GM19438 (cell line): ENCODE measurements at regions not wholly inside any gene's neighbourhood (a gene's known extent, or its start where the extent isn't known, plus 50 kb on each side); places are given as distances from the start of the nearest gene placed in this dataset.

ENCODE experiments used
- ATAC-seq: cut with Tn5 transposase; IDR thresholded peaks from one replicate; pipeline ENCODE4 v1.9.1; 2021; ENCODE audit warnings: low read depth; ENCODE audit not compliant: unreplicated experiment

DNA sequence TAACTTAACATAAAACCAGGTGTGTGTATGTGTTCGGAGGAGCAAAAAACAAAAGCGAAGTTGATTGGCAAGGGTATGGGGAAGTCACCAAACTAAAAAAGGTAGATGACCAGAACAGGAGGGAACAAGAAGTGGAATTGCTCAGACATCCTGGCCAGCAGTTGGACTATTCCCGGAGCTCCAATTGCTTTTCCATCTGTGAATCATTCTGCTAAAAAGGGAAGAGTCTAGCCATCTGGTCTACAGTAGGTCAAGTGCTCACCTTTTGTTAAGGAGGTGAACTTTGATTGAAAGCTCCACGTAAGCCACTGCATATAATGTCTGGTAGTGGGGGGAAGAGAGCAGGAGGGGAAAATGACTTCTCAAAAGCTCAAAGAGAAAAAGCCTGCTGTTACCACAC lies 50.0 kb upstream of the BET1 start:
- ATAC-seq, result no peak

DNA sequence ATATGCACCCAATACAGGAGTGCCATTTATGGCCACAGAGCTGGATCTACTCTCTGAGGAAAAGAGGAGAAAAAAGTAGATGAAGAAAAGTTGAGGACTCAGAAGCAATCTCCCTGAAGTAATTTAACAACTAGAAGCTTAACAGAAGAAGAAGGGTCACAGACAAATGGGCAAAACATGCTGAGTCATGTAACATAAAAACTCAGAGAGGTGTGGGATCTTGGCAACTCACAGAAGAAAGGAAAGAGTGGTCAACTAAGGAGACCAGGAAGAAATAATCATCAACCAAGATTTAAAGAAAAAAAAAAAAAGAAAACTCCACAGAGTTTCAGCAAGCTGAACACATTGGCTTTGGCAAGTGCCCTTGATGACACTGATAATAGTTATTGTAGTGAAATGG lies 51.8 kb upstream of the BET1 start:
- ATAC-seq, result no peak

DNA sequence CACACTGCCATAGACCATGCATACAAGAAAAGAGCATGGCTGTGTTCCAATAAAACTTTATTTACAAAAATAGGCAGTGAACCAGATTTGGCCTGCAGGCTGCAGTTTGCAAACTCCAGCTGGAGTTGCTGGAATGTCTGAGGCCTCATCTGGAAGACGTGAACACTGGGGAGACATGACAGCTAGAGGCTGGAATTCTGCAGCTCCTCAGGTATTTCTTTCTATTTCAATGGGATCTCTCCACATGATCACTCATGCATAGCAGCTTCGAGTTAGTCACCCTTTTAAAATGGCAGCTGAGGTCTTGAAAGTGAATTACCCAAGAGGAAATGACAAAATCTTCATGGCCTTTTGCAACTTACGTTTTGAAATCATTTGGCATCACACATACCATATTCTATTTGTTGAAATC lies 52.6 kb upstream of the BET1 start:
- no peak for ATAC-seq

DNA sequence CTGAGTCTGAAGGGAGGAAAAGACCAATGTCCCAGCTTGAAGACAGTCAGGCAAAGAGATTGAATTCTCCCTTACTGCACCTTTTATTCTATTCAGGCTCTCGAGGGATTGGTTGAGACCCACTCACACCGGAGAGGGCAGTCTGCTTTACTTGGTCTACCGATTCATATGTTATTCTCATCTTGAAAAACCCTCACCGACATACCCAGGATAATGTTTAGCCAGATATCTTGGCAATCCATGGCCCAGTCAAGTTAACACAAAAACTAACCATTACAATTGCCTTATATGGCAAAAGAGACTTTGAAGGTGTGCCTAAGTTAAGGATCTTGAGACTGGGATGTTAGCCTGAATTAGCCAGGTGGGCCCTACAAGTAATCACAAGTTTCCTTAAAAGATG lies 53.8 kb upstream of the BET1 start:
- ATAC-seq, result no peak

DNA sequence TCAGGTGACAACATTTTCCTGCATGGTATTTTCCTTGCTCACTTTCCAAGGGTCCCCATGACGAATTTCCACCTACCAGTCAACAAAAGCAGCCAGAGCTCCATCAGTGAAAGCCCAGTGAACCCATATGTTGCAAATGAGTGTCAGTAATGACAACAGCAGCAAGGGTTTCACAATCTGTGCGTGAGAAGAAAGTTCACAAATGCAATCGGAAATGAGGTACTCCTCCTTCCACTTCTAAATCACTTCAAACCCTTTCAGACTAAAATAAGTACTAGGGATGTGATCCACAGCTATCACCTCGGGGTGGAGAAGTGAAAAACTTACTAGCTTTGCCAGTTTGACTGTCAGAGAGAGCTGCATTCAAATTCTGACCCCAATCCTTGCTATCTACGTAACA lies 55.6 kb upstream of the BET1 start:
- ATAC-seq, result peak; percentile 73

DNA sequence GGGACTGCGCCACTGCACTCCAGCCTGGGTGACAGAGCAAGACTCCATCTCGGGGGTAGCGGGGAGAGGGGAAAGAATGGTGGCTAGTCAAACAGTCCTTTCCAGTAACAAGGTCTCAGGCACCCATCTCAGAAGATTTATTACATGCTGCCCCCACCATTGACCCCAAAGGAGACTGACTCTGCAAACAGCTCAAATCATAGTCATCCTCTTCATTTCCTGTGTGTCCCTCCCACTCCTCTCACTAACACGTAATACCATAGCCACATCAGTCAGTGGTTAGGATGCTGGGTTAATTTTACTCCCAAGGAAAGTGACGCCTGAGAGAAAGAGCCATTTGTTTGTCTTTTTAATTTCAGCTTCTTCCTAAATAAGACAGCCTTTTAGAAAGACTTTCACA lies 56.6 kb upstream of the BET1 start:
- no peak for ATAC-seq

DNA sequence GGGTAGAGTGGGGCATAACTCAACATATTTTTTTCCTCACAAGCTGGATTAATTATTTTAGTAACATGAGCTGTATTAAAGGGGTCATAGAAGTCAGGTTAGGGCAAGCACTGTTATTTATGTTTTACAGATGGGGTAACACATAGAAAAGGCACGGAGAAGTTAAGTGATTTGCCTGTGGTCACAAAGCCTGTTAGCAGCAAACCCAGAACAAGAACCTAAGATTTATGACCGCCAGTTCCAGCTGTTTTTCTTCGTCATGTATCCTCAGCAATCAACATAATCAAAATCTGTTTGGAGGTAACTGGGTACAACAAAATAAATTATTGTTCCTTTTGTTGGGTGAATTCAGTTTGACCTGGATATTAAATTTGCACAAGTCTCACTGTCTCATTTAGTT lies 57.2 kb upstream of the BET1 start:
- ATAC-seq, result no peak

DNA sequence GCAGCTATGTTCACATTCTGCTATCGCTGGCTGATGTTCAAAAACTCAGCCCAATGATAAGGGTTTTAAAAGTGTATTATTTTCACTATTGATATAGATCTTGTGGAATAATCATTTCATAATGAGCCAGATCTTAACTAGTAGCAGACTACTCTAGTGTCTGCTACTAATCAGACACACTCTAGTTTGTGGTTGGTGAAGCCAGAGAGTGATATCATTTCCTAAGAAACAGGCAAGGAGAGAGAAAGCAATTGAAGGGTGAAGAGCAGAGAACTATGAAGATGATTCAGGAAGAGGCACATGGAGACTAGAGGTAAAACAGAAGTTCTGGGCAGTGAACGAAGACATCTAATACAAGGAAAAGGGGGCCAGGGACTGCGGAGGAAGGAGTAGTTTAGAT lies 58.2 kb upstream of the BET1 start:
- no peak for ATAC-seq

DNA sequence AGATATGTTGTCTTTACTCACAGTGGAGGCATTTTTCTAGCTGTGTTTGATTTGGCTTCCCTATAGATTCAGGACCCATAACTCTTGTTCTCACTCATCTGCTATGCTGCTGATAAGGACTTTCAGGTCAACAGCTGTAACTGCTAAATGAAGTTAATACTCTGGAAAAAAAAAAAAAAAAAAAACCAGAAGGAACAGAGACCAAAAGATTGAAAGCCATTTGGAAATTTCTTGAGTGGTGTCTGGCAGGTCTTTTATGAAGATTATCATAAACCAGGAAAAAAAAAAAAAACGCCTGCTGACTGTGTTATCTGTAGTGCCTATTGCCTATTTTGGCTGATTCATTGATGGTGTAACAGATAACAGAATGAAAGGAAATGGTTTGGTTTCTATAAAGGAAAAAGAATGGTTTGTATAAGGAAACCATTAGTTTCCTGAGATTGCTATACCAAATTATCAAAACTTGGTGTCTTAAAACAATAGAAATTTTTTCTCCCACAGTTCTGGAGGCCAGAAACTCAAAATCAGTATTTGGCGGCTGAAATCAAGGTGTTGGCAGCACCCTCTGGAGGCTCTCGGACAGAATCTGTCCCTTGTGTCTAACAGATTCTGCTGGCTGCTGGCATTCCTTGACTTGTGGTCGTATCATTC lies 60.5 kb upstream of the BET1 start:
- ATAC-seq, result no peak

DNA sequence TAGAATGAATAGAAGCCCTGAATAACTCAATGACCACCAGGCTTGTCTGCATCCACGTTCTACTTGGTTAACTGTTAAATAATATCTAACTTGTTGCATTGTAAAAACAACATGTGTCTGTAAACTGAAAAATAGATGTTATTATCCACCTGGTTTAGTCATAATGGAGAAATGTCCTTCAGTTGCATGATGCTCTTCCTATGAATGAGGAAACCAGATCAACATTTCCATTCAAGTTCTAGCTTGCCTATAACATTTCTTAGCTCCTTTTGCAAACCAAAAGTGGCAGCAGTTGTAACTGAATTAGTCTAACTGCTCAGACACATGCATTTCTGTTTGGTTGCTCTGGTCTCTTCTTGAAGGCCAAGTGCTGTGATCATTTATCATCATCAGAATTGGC lies 62.9 kb upstream of the BET1 start:
- ATAC-seq, result no peak

DNA sequence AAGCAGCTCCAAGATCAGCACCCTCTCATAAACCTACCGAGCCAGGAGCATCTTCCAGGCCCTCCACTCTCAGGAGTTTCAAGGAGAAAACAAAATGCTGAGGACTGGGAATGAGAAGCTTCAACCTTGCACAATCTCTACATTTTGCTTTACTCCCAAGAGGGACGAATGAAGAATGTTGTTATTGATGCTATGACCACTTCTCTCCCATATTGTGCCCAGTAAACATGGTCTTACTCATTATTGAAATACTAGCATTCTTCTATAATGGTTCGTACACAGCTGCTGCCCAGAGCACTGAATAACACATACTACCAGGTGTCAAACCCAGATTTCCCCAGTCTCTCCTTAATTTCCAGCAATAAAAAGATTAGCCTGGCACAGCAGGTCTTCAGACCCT lies 63.4 kb upstream of the BET1 start:
- no peak for ATAC-seq

DNA sequence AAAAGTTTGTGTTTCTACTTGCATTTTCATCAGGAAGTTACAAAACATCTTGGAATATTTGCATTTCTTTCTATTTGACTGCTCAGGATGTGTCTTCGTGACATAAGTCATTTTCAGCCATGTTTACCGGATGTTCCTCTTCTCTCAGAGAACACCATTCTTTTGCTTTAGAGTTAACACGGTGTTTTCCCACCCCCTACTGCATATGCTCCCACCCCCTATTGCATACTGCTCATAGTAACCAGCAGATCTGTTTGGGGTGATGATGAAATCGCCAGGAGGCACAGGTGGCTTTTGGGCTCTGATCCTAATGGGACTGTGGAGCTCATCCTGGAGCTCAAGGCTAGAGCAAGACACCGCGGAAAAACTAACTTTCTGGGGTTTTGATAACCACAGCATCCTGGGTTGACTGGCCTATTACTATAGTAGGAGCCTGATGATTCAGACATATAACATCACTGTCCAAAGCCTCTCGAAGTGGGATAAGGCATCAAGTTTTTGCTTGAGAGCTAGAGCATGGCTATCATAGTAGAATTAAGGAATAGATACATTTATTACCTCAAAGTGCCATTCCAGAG lies 65.1 kb upstream of the BET1 start:
- peak; percentile 59 for ATAC-seq

DNA sequence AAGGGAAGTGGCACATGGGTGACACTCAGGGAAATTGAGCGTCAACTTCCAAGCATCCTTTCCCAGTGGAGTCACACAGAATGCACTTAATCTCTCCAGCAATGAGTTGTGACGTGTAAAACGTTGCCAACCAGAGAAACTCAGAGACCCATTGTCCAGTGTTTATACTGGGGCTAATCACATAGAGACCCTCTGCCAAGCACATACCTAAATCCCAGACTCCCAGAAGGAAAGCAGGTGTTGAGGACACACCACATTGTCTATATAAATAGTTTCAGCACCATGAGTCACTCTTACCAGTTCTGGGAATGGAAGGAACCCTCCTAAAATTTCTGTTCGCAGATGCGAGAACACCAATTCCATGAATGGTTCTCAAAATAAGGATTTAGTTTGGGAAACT lies 76.4 kb upstream of the BET1 start:
- no peak for ATAC-seq

DNA sequence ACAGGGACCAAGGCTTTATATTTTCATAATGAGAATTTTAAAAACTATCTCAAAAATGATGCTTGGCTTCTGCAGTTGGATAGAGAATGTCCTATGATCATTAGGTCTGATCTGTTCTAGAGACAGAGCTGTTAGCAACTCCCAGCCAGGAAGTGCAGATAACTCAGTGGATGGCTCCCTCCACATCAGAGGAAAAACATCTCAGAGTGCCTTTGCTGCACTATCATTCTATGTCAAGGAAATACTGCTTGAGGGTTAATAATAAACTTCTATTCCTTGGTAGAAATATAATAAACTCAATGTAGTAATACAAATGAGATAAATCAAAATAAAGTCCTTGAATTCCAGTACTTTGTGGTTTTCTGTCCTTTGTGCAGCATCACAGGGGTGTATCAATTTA lies 78.0 kb upstream of the BET1 start:
- ATAC-seq, result no peak

DNA sequence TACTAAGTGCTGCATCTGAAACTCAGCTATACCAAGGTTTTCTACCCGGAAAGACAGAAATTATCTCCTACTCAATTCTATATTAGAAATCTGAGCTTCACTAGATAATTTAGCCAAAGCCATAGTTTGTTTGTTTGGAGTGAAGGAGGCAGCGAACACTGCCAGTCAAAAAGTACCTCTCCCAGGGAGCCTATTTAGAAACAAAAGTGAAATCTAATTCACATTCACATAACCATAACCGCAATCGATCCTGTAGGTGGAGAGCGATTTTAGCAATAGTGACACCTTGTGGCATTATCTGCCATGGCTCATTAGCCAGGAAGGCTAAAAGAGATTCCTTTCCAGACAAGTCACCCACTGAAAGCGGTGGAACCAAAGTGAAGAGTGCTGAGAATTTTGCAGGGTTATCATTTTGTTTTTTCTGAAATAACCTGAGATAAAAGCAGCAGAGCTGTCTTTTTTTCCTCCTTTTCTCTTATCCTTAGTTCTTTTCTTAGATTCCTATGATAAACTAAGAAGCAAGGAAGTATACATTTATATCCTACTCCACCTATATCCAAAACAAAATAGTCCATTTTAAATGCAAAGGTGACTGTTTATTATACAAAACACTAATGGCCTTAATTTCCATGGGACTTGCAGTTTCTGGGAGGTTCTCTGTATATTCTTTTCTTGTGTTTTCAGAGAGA lies 83.7 kb upstream of the BET1 start:
- peak; percentile 99 for ATAC-seq

DNA sequence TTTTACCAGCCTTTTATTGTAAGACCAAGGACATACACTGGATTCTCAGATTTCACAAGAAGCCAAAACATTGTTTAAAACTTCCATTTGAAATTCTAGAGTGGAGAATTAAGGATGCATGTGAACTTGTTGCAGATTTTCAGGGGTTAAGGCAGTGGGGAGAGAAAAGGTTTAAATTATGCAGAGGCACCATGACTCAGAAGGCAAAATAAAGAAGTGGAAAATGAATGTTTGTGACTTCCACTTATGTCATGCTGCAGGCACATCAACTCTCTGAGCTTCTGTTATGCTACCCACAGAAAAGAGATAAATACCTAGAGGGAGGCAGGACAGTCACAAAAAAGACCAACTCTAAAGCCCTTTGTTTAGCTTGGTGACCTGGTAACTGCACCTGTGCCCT lies 84.4 kb upstream of the BET1 start:
- no peak for ATAC-seq

DNA sequence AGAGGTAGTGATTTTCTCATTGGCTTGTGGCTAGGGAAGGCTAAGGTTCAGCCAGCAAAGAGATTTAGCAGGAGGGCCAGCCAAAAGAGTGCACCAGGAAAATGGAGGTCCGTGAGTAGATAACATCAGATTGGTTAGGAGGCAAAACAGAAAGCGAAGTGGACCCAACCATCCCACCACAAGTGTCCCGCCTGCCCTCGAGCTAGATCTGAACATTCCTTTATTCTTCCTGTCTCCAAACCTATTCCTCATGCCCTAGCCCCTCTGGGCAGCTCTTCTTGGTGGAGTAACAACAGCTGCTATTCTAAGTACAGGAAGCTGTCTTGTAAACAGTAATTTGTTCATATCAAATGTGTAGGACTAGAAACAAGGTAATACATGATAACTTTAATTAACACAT lies 85.7 kb upstream of the BET1 start:
- ATAC-seq, result no peak

DNA sequence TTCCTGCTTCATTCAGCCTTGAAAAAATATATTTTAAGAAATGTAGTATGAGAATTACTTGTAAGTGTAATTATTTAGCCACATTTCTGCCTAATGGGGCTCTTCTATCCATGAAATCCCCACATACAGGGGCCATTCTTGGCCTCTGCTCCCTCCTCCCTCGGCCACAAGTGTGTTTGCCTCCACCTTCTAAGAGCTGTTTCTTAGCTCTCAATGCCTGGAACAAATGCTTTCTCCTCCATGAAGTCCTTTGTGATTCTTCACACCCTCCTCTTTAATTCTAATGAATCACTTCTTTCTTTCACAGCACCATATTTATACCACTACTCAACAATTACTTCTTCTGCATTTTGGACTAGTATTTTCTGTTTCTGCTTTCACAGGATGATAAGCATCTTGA lies 88.8 kb upstream of the BET1 start:
- ATAC-seq, result no peak

DNA sequence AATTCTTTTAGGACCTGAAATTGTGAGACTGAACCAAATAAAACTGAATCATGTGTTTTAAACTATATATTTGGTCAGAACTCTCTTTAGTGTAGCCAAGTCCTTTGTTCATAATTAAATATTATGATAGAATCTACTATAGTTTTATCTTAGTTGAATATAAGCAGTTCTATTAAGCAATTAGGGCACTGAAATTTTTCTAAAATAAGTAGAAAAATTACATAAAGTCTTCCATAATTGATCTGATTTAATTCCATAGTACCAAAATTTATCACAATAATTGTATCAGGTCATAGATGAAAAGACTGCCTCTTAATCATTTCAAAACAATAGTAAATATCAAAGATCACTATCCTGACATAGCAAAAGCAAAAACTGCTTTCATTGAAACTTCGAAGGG lies 90.1 kb upstream of the BET1 start:
- ATAC-seq, result no peak

DNA sequence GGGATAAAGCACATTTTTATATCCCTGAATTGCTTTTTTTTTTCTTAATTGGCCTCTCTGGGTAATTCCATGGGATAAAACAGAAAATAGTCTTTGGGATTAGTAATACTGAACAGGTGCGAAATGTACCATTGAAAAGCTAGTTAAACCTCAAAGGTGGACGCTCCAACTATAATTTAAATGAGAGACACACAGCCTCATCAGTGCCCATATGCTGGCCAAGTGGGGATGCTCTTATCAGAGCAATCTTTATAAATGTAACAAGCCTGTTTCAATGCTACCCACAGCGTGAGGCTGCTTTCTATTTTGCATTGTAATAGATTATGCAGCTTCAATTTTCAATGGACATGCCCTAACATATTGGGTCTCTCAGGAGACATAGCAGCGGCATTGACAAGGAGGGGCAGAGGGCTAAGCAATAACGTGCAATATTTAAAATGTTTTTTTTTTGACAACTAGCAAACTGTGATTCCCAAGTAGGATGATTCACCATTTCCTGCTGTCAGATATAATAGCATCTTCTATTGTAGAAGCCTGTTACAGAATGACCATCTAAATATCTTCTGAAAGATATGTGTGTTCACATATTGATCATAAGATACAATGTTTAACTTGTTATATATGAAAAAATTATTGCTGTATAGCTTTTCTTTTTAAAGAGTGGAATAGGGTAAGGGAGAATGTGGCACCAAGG lies 91.3 kb upstream of the BET1 start:
- no peak for ATAC-seq

DNA sequence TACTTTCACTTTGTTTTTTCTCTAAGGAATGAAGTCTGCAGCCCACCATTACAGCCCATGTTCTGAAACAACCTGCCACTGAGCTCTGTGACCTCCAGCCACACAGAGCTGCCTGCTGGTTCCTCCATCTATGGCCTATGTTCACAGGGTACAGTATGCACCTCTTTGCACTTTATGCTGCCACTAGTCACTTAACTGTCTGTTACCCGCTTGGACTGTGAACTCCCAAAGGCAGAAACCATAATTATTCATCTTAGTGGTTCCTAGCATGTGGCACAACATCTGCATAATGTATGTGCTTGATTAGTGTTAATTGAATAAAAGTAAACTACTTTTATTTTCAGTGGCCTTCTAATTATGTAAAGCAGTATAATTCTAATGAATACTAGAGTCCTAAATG lies 95.5 kb upstream of the BET1 start:
- no peak for ATAC-seq
